HepG2 (cell line): ENCODE measurements at regions not wholly inside any gene's neighbourhood (a gene's known extent, or its start where the extent isn't known, plus 50 kb on each side); places are given as distances from the start of the nearest gene placed in this dataset.

Experiments
- ATAC-seq: fragments of 200-7000 bp; cut with Tn5 transposase; 3 replicates; pipeline ENCODE4 v1.9.1; 2020; ENCODE audit warnings: mild to moderate bottlenecking, moderate library complexity
- BruUV-seq: library from RNA; stranded (reverse); fragments of 400-500 nt; replicated peaks from 2 replicates; lab custom pipeline; 2021; lab: Mats Ljungman, UMichigan
- CTCF ChIA-PET: fragments of 300-600 bp; formaldehyde crosslinking; extraction: SDS; loops from one replicate; lab custom pipeline; 2021; ENCODE audit warnings: low total read pairs, inconsistent platforms, low intra/inter-chr PET ratio; lab: Yijun Ruan, JAX
- POLR2A ChIA-PET: fragments of 350-600 bp; sonication (Branson Sonifier 250); formaldehyde crosslinking; loops from one replicate; lab custom pipeline; 2020; ENCODE audit warnings: antibody characterized with exemption, inconsistent platforms; lab: Yijun Ruan, JAX
- DNase-seq: peaks from one replicate; pipeline ENCODE4 v3.0.0-alpha.2; 2015; ENCODE audit warnings: low spot score
- FAIRE-seq: peaks from 3 replicates; lab custom pipeline; 2011; peaks lifted over from hg19 to GRCh38; lab: Jason Lieb, UNC
- H2AFZ ChIP-seq: one replicate; pipeline ENCODE4 v1.6.1; 2011; ENCODE audit warnings: low read length, inconsistent platforms
- H3K27ac ChIP-seq: fragments of 300-600 bp; 3 replicates; pipeline ENCODE4 v1.8.0; 2011; ENCODE audit warnings: mixed run types, mild to moderate bottlenecking, mixed read lengths, low read length, inconsistent platforms; ENCODE audit not compliant: insufficient read depth; ENCODE audit errors: extremely low read length
- H3K27me3 ChIP-seq, 2 experiments: fragments of 200-600 bp in 1 of 2; 2 replicates in 1 of 2; 3 replicates in 1 of 2; pipeline versions ENCODE4 v1.6.0 to v1.8.0; 2011; ENCODE audit warnings: low read length in 2 of 2, mild to moderate bottlenecking in 2 of 2, moderate library complexity in 2 of 2, inconsistent platforms in 1 of 2; ENCODE audit not compliant: insufficient read depth in 2 of 2, control insufficient read depth in 1 of 2
- H3K36me3 ChIP-seq, 2 experiments: fragments of 200-600 bp in 1 of 2; replicated peaks in 1 of 2; 2 replicates in 1 of 2; 3 replicates in 1 of 2; pipeline versions ENCODE4 v1.5.1 to v1.8.0; 2011; ENCODE audit warnings: low read length in 2 of 2, inconsistent platforms in 1 of 2; ENCODE audit not compliant: insufficient read depth in 2 of 2, control insufficient read depth in 1 of 2
- H3K4me1 ChIP-seq: 2 replicates; pipeline ENCODE4 v1.5.1; 2012; ENCODE audit warnings: low read length, inconsistent platforms; ENCODE audit not compliant: insufficient read depth
- H3K4me2 ChIP-seq: 2 replicates; pipeline ENCODE4 v1.6.0; 2011; ENCODE audit warnings: low read depth, low read length, inconsistent platforms
- H3K4me3 ChIP-seq, 3 experiments: fragments of 200-600 bp in 1 of 3; sonication (generic), shearing (Covaris generic) in 1 of 3; replicated peaks in 1 of 3; 2 replicates each; pipeline ENCODE4 v1.5.1; 2011 to 2016; ENCODE audit warnings: low read length in 3 of 3, inconsistent platforms in 2 of 3, low read depth in 2 of 3, mild to moderate bottlenecking in 2 of 3, control low read depth in 1 of 3, mixed read lengths in 1 of 3; ENCODE audit not compliant: insufficient read depth in 1 of 3
- H3K79me2 ChIP-seq: one replicate; pipeline ENCODE4 v1.6.1; 2011; ENCODE audit warnings: low read length, inconsistent platforms; ENCODE audit not compliant: insufficient read depth
- H3K9ac ChIP-seq: 2 replicates; pipeline ENCODE4 v1.6.0; 2011; ENCODE audit warnings: mild to moderate bottlenecking, low read depth, low read length, inconsistent platforms; ENCODE audit not compliant: insufficient read depth
- H3K9me3 ChIP-seq: 2 replicates; pipeline ENCODE4 v1.5.1; 2012; ENCODE audit warnings: mild to moderate bottlenecking, low read length
- H4K20me1 ChIP-seq: 2 replicates; pipeline ENCODE4 v1.6.0; 2011; ENCODE audit warnings: inconsistent platforms, mild to moderate bottlenecking, low read length, moderate library complexity; ENCODE audit not compliant: insufficient read depth
- FOSL2 ChIP-seq: sonication (generic); formaldehyde crosslinking; IDR thresholded peaks from 2 replicates; pipeline ENCODE4 v1.4.0; 2020; ENCODE audit warnings: missing genetic modification reagents
- FOXA1 ChIP-seq, 2 experiments: fragments of 450-650 bp in 1 of 2; sonication (generic) in 1 of 2; formaldehyde crosslinking in 1 of 2; IDR thresholded peaks; 2 replicates each; pipeline versions ENCODE4 v1.4.0 to v1.6.1; 2016 to 2020; ENCODE audit warnings: missing genetic modification reagents in 1 of 2
- FOXA3 ChIP-seq: IDR thresholded peaks from 2 replicates; pipeline ENCODE4 v1.6.1; 2016; ENCODE audit warnings: missing genetic modification reagents, missing compliant biosample characterization
- MED13 ChIP-seq: sonication (generic); formaldehyde crosslinking; IDR thresholded peaks from 2 replicates; pipeline ENCODE4 v1.5.0; 2020; ENCODE audit warnings: missing genetic modification reagents
- NCOR1 ChIP-seq: fragments of 200-600 bp; sonication (generic); IDR thresholded peaks from 2 replicates; pipeline ENCODE4 v1.7.0; 2017; ENCODE audit warnings: antibody characterized with exemption, low read length, borderline replicate concordance
- NR3C1 ChIP-seq: sonication (generic); formaldehyde crosslinking; IDR thresholded peaks from 2 replicates; pipeline ENCODE4 v1.4.0; 2020; ENCODE audit warnings: missing genetic modification reagents
- PITX1 ChIP-seq: sonication (generic); formaldehyde crosslinking; IDR thresholded peaks from 2 replicates; pipeline ENCODE4 v1.5.1; 2020; ENCODE audit warnings: mild to moderate bottlenecking, missing genetic modification reagents
- SALL2 ChIP-seq: sonication (generic); formaldehyde crosslinking; IDR thresholded peaks from 2 replicates; pipeline ENCODE4 v1.8.1; 2023; ENCODE audit warnings: mild to moderate bottlenecking, missing genetic modification reagents, inconsistent platforms
- TCF7L2 ChIP-seq: IDR thresholded peaks from 2 replicates; pipeline ENCODE4 v1.6.1; 2011; ENCODE audit warnings: mild to moderate bottlenecking, low read depth, low read length, moderate library complexity
- ZNF510 ChIP-seq: sonication (generic); formaldehyde crosslinking; IDR thresholded peaks from 2 replicates; pipeline ENCODE4 v1.4.0; 2020; ENCODE audit warnings: low read depth, mild to moderate bottlenecking, missing genetic modification reagents
- ZNF703 ChIP-seq: sonication (generic); formaldehyde crosslinking; IDR thresholded peaks from 2 replicates; pipeline ENCODE4 v1.5.1; 2020; ENCODE audit warnings: missing genetic modification reagents, mild to moderate bottlenecking, moderate library complexity, borderline replicate concordance
- ZNF782 ChIP-seq: sonication (generic); formaldehyde crosslinking; IDR thresholded peaks from 2 replicates; pipeline ENCODE4 v1.4.0; 2020; ENCODE audit warnings: missing genetic modification reagents, mild to moderate bottlenecking, borderline replicate concordance
- WGBS: methylation state at CpG from one replicate; pipeline ENCODE4 v1.1.6; 2017; ENCODE audit warnings: low lambda C conversion rate; 5-methylcytosine and 5-hydroxymethylcytosine counted together
- in situ Hi-C: cut with HindIII; loops from 2 replicates; pipeline ENCODE4 v1.10.0; 2017; ENCODE audit warnings: low pct_unique_long_range_greater_than_20kb; ENCODE audit not compliant: extremely low pct_ligation_motif_present
- intact Hi-C: fragments of 100-400 bp; cut with micrococcal nuclease; formaldehyde crosslinking; loops from one replicate; pipeline ENCODE4 v1.10.0; 2022; ENCODE audit not compliant: unreplicated experiment
- TF ChIP-seq, protein P1 (sequence below): sonication (generic); formaldehyde crosslinking; IDR thresholded peaks from 2 replicates; pipeline ENCODE4 v1.5.1; 2020; ENCODE audit warnings: missing genetic modification reagents, mild to moderate bottlenecking, borderline replicate concordance
- TF ChIP-seq, protein P2 (sequence below): sonication (generic); formaldehyde crosslinking; conservative IDR thresholded peaks from 2 replicates; pipeline ENCODE4 v1.4.0; 2020; ENCODE audit warnings: mild to moderate bottlenecking, missing genetic modification reagents, moderate library complexity

DNA sequence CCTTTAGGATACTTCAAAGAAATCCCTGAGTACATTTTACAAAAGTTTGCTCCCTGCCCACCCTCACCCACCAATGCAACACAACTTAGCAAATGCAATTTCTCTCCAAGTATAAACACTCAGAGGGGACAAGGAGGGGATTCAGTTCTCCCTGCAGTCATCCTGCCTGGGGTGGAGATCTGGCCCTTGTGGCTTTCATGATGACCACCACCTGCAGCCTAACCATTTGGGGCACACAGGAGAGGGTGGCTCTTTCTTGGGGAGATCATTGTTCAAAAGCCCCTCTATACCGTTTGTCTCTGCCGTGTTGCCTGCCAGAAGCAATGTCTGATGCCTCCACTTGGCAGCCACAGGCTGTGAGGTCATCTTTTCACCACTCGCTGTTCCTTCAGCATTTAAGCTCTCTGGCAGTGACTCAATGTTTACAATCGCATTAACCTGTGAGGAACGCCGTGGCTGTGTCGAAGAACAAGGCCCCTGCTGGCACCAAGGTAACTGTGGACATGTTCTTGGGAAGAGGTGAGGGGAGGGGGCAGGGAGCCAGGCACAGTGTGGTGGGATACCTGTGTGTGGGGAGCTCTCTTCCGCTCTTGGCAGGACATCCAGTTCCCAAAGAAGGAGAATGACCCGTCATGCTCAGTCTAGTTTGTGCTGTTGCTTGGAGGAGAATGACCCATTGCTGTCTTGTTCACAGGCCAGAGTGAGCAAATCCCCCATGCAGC lies 103.9 kb upstream of the DUSP10 start:
- H3K79me2 ChIP-seq = no peaks in the 10 kb centered on the region
- H3K36me3 ChIP-seq = no peaks in the 10 kb centered on the region
- ATAC-seq (peak; percentile 75), FAIRE-seq (no peak), DNase-seq (peak; percentile 29)
- intact Hi-C loops (loop anchor here (10.0 kb wide), 1 partner anchor 551 kb away; no protein-coding TSS in a partner anchor), in situ Hi-C loops (no loop called here)
- TF ChIP-seq PITX1 (CRISPR knock-in tag) (peak; percentile 39; the same call in 1 of the 2 replicates), FOXA3 (CRISPR knock-in tag) (peak; percentile 74), FOSL2 (CRISPR knock-in tag) (peak; percentile 86), SALL2 (CRISPR knock-in tag) (no peak), FOXA1 (IDR thresholded peaks at IDR 0.05) (no peak), FOXA1 (CRISPR knock-in tag; IDR thresholded peaks at IDR 0.05) (peak; percentile 42; the same call in 1 of the 2 replicates)
- no peak overlapping the region for H3K27ac ChIP-seq
- H4K20me1 ChIP-seq = no peaks in the 10 kb centered on the region
- ChIA-PET CTCF (no interaction called here), POLR2A (interaction anchor here (1.0 kb wide), 1 partner anchor 128 kb away, joined by 3 read pairs; no protein-coding TSS in a partner anchor)
- H2AFZ ChIP-seq = no peak overlapping the region
- H3K4me1 ChIP-seq = no peaks in the 10 kb centered on the region
- H3K27me3 ChIP-seq = no peaks in the 10 kb centered on the region
- H3K4me3 ChIP-seq = no peak overlapping the region
- no peak overlapping the region for H3K4me2 ChIP-seq
- no peak overlapping the region for H3K9ac ChIP-seq
- H3K9me3 ChIP-seq = no peaks in the 10 kb centered on the region
- WGBS = 1% methylated on average over 8 of the region's 9 CpGs
- BruUV-seq = no TSS peak

DNA sequence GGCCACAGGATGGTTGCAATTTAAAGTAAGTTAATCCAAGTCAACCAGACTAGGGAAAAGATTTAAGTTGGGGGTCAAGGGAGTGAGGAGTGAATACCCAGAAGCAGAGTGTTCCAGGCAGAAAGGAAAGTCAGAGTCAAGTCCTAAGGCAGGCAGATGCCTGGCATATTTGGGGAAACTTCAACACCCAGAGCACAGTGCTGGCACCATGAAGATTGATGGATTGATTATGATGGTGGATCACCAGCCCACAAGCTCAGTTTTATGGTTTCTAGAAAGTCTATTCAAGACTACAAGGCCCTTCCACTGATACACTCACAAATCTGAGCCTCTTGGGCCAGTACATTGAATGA lies 100.1 kb upstream of the DUSP10 start:
- Histone ChIP-seq H3K27me3 (no peaks in the 10 kb centered on the region), H4K20me1 (no peaks in the 10 kb centered on the region), H3K4me1 (no peaks in the 10 kb centered on the region), H3K36me3 (no peaks in the 10 kb centered on the region), H2AFZ (no peak overlapping the region), H3K79me2 (no peaks in the 10 kb centered on the region), H3K9me3 (no peaks in the 10 kb centered on the region), H3K4me3 (no peak overlapping the region), H3K27ac (no peak overlapping the region), H3K4me2 (no peak overlapping the region), H3K9ac (no peak overlapping the region)
- no peak for FAIRE-seq
- CTCF ChIA-PET = no interaction called here
- DNase-seq = no peak
- intact Hi-C loops = loop anchor here (10.0 kb wide), 1 partner anchor 547 kb away; no protein-coding TSS in a partner anchor
- POLR2A ChIA-PET = no interaction called here
- no TSS peak for BruUV-seq
- ATAC-seq = no peak
- in situ Hi-C loops = no loop called here
- TF ChIP-seq NR3C1 (CRISPR knock-in tag) (no peak), MED13 (no peak), ZNF703 (CRISPR knock-in tag) (no peak), NCOR1 (no peak), ZNF782 (CRISPR knock-in tag) (no peak), TCF7L2 (no peak), ZNF510 (CRISPR knock-in tag) (no peak)
- TF ChIP-seq, protein P1, sequence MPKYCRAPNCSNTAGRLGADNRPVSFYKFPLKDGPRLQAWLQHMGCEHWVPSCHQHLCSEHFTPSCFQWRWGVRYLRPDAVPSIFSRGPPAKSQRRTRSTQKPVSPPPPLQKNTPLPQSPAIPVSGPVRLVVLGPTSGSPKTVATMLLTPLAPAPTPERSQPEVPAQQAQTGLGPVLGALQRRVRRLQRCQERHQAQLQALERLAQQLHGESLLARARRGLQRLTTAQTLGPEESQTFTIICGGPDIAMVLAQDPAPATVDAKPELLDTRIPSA (CRISPR knock-in tag) = no peak
- TF ChIP-seq, protein P2, sequence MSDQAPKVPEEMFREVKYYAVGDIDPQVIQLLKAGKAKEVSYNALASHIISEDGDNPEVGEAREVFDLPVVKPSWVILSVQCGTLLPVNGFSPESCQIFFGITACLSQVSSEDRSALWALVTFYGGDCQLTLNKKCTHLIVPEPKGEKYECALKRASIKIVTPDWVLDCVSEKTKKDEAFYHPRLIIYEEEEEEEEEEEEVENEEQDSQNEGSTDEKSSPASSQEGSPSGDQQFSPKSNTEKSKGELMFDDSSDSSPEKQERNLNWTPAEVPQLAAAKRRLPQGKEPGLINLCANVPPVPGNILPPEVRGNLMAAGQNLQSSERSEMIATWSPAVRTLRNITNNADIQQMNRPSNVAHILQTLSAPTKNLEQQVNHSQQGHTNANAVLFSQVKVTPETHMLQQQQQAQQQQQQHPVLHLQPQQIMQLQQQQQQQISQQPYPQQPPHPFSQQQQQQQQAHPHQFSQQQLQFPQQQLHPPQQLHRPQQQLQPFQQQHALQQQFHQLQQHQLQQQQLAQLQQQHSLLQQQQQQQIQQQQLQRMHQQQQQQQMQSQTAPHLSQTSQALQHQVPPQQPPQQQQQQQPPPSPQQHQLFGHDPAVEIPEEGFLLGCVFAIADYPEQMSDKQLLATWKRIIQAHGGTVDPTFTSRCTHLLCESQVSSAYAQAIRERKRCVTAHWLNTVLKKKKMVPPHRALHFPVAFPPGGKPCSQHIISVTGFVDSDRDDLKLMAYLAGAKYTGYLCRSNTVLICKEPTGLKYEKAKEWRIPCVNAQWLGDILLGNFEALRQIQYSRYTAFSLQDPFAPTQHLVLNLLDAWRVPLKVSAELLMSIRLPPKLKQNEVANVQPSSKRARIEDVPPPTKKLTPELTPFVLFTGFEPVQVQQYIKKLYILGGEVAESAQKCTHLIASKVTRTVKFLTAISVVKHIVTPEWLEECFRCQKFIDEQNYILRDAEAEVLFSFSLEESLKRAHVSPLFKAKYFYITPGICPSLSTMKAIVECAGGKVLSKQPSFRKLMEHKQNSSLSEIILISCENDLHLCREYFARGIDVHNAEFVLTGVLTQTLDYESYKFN (CRISPR knock-in tag) = no peak
